Activated naive CD8-positive, alpha-beta T cell treated with anti-CD3 and anti-CD28 coated beads, Interleukin-2, amount 10 ng/mL, durations not matched to agents 7 days and 5 days (primary cell): ENCODE measurements at regions not wholly inside any gene's neighbourhood (a gene's known extent, or its start where the extent isn't known, plus 50 kb on each side); places are given as distances from the start of the nearest gene placed in this dataset.

Experiments used
- ATAC-seq: fragments of 150-1000 bp; cut with Tn5 transposase; one replicate; pipeline ENCODE4 v1.10.0; 2021; ENCODE audit warnings: low read depth, moderate library complexity
- POLR2A ChIA-PET: fragments of 350-600 bp; sonication (Branson Sonifier 250); formaldehyde crosslinking; loops from one replicate; lab custom pipeline; 2021; ENCODE audit warnings: antibody characterized with exemption; lab: Charles Lee
- DNase-seq: peaks from one replicate; pipeline ENCODE4 v3.0.0; 2021
- H3K27ac Mint-ChIP-seq: one replicate; pipeline ENCODE4 v1.8.0; 2022; ENCODE audit warnings: mild to moderate bottlenecking, mixed read lengths
- H3K27me3 Mint-ChIP-seq: one replicate; pipeline ENCODE4 v1.8.0; 2022; ENCODE audit warnings: mild to moderate bottlenecking, moderate library complexity, mixed read lengths
- H3K36me3 Mint-ChIP-seq: one replicate; pipeline ENCODE4 v1.8.0; 2021; ENCODE audit warnings: mild to moderate bottlenecking, mixed read lengths
- H3K4me1 Mint-ChIP-seq: one replicate; pipeline ENCODE4 v1.8.0; 2021; ENCODE audit warnings: mixed read lengths
- H3K4me3 Mint-ChIP-seq: one replicate; pipeline ENCODE4 v1.8.0; 2022; ENCODE audit warnings: mild to moderate bottlenecking, moderate library complexity, mixed read lengths
- H3K9me3 Mint-ChIP-seq: one replicate; pipeline ENCODE4 v1.8.0; 2021; ENCODE audit warnings: mixed read lengths

GRCh38 chr6:4613381-4613780 lies 162.8 kb upstream of the CDYL start:
- POLR2A ChIA-PET = no interaction called here
- Mint-ChIP-seq H3K4me1 (peaks cover 5% of the 10 kb centered on the region), H3K36me3 (no peaks in the 10 kb centered on the region), H3K27ac (no peak overlapping the region), H3K4me3 (no peak overlapping the region), H3K9me3 (no peaks in the 10 kb centered on the region), H3K27me3 (no peaks in the 10 kb centered on the region)
- ATAC-seq (no peak), DNase-seq (no peak)

- Mint-ChIP-seq H3K27me3 (no peaks in the 10 kb centered on the region), H3K4me1 (peaks cover 10% of the 10 kb centered on the region), H3K4me3 (no peak overlapping the region), H3K36me3 (no peaks in the 10 kb centered on the region), H3K9me3 (no peaks in the 10 kb centered on the region), H3K27ac (no peak overlapping the region)
- ATAC-seq = no peak
- POLR2A ChIA-PET = no interaction called here
- no peak for DNase-seq
These were observed 163.5 kb upstream of the CDYL start for GRCh38 chr6:4612636-4613171.

- Mint-ChIP-seq H3K9me3 (no peaks in the 10 kb centered on the region), H3K4me1 (peaks cover 15% of the 10 kb centered on the region), H3K27ac (no peak overlapping the region), H3K27me3 (no peaks in the 10 kb centered on the region), H3K36me3 (no peaks in the 10 kb centered on the region), H3K4me3 (no peak overlapping the region)
- ATAC-seq = no peak
- DNase-seq = no peak
- POLR2A ChIA-PET = no interaction called here
These were observed 164.6 kb upstream of the CDYL start for GRCh38 chr6:4611429-4612129.

GRCh38 chr6:4610256-4610655 lies 165.9 kb upstream of the CDYL start:
- Mint-ChIP-seq H3K36me3 (no peaks in the 10 kb centered on the region), H3K9me3 (no peaks in the 10 kb centered on the region), H3K27ac (no peak overlapping the region), H3K27me3 (no peaks in the 10 kb centered on the region), H3K4me3 (no peak overlapping the region), H3K4me1 (peaks cover 15% of the 10 kb centered on the region)
- POLR2A ChIA-PET = no interaction called here
- ATAC-seq (no peak), DNase-seq (no peak)

GRCh38 chr6:4608361-4609115 lies 167.7 kb upstream of the CDYL start:
- H3K27me3 Mint-ChIP-seq = peaks cover 2% of the 10 kb centered on the region
- no peak overlapping the region for H3K27ac Mint-ChIP-seq
- H3K4me3 Mint-ChIP-seq = no peak overlapping the region
- no peak for DNase-seq
- H3K9me3 Mint-ChIP-seq = no peaks in the 10 kb centered on the region
- no peak for ATAC-seq
- no peaks in the 10 kb centered on the region for H3K36me3 Mint-ChIP-seq
- POLR2A ChIA-PET = no interaction called here
- H3K4me1 Mint-ChIP-seq = peaks cover 15% of the 10 kb centered on the region

- Mint-ChIP-seq H3K27me3 (peaks cover 2% of the 10 kb centered on the region), H3K27ac (no peak overlapping the region), H3K4me1 (peaks cover 15% of the 10 kb centered on the region), H3K4me3 (no peak overlapping the region), H3K36me3 (no peaks in the 10 kb centered on the region), H3K9me3 (no peaks in the 10 kb centered on the region)
- POLR2A ChIA-PET = no interaction called here
- DNase-seq (no peak), ATAC-seq (no peak)
These were observed 168.4 kb upstream of the CDYL start for GRCh38 chr6:4607793-4608192.

- Mint-ChIP-seq H3K4me1 (peaks cover 15% of the 10 kb centered on the region), H3K27me3 (peaks cover 2% of the 10 kb centered on the region), H3K36me3 (no peaks in the 10 kb centered on the region), H3K27ac (no peak overlapping the region), H3K9me3 (no peaks in the 10 kb centered on the region), H3K4me3 (no peak overlapping the region)
- POLR2A ChIA-PET = no interaction called here
- DNase-seq = no peak
- ATAC-seq = no peak
These were observed 169.1 kb upstream of the CDYL start for GRCh38 chr6:4606821-4607704.

GRCh38 chr6:4606016-4606415 lies 170.2 kb upstream of the CDYL start:
- H3K27me3 Mint-ChIP-seq = peaks cover 2% of the 10 kb centered on the region
- H3K36me3 Mint-ChIP-seq = no peaks in the 10 kb centered on the region
- DNase-seq (no peak), ATAC-seq (no peak)
- H3K27ac Mint-ChIP-seq = no peak overlapping the region
- H3K9me3 Mint-ChIP-seq = no peaks in the 10 kb centered on the region
- H3K4me1 Mint-ChIP-seq = peaks cover 15% of the 10 kb centered on the region
- H3K4me3 Mint-ChIP-seq = no peak overlapping the region
- POLR2A ChIA-PET = no interaction called here

- H3K4me3 Mint-ChIP-seq = no peak overlapping the region
- H3K36me3 Mint-ChIP-seq = no peaks in the 10 kb centered on the region
- peaks cover 2% of the 10 kb centered on the region for H3K27me3 Mint-ChIP-seq
- no peak for ATAC-seq
- peaks cover 10% of the 10 kb centered on the region for H3K4me1 Mint-ChIP-seq
- peaks cover 1% of the 10 kb centered on the region for H3K9me3 Mint-ChIP-seq
- no peak overlapping the region for H3K27ac Mint-ChIP-seq
- POLR2A ChIA-PET = no interaction called here
- no peak for DNase-seq
These were observed 172.3 kb upstream of the CDYL start for GRCh38 chr6:4603856-4604369.

- H3K9me3 Mint-ChIP-seq = peaks cover 1% of the 10 kb centered on the region
- ATAC-seq (no peak), DNase-seq (no peak)
- H3K4me1 Mint-ChIP-seq = peaks cover 10% of the 10 kb centered on the region
- H3K36me3 Mint-ChIP-seq = no peaks in the 10 kb centered on the region
- POLR2A ChIA-PET = no interaction called here
- no peak overlapping the region for H3K27ac Mint-ChIP-seq
- H3K4me3 Mint-ChIP-seq = no peak overlapping the region
- peaks cover 2% of the 10 kb centered on the region for H3K27me3 Mint-ChIP-seq
These were observed 172.9 kb upstream of the CDYL start for GRCh38 chr6:4603291-4603690.

GRCh38 chr6:4599924-4600323 lies 176.3 kb upstream of the CDYL start:
- ATAC-seq (no peak), DNase-seq (no peak)
- Mint-ChIP-seq H3K27ac (no peak overlapping the region), H3K27me3 (peaks cover 6% of the 10 kb centered on the region), H3K4me3 (no peak overlapping the region), H3K4me1 (no peaks in the 10 kb centered on the region), H3K9me3 (peaks cover 4% of the 10 kb centered on the region), H3K36me3 (no peaks in the 10 kb centered on the region)
- POLR2A ChIA-PET = no interaction called here

- DNase-seq (no peak), ATAC-seq (no peak)
- peaks cover 4% of the 10 kb centered on the region for H3K9me3 Mint-ChIP-seq
- H3K4me3 Mint-ChIP-seq = no peak overlapping the region
- H3K27ac Mint-ChIP-seq = no peak overlapping the region
- POLR2A ChIA-PET = no interaction called here
- peaks cover 4% of the 10 kb centered on the region for H3K27me3 Mint-ChIP-seq
- H3K36me3 Mint-ChIP-seq = no peaks in the 10 kb centered on the region
- no peaks in the 10 kb centered on the region for H3K4me1 Mint-ChIP-seq
These were observed 177.7 kb upstream of the CDYL start for GRCh38 chr6:4598384-4598995.

GRCh38 chr6:4593951-4594350 lies 182.3 kb upstream of the CDYL start:
- ATAC-seq (no peak), DNase-seq (no peak)
- no peak overlapping the region for H3K4me3 Mint-ChIP-seq
- no peak overlapping the region for H3K27ac Mint-ChIP-seq
- H3K36me3 Mint-ChIP-seq = no peaks in the 10 kb centered on the region
- POLR2A ChIA-PET = no interaction called here
- peaks cover 4% of the 10 kb centered on the region for H3K27me3 Mint-ChIP-seq
- H3K4me1 Mint-ChIP-seq = no peaks in the 10 kb centered on the region
- H3K9me3 Mint-ChIP-seq = peaks cover 2% of the 10 kb centered on the region
